ENCODE measurements at regions not wholly inside any gene's neighbourhood (a gene's known extent, or its start where the extent isn't known, plus 50 kb on each side); places are given as distances from the start of the nearest gene placed in this dataset.
"Not testable (repeated sequence)": the region's sequence is repeated elsewhere in the genome, so short reads cannot be mapped to it uniquely, and the experiment has no call there.

DNA sequence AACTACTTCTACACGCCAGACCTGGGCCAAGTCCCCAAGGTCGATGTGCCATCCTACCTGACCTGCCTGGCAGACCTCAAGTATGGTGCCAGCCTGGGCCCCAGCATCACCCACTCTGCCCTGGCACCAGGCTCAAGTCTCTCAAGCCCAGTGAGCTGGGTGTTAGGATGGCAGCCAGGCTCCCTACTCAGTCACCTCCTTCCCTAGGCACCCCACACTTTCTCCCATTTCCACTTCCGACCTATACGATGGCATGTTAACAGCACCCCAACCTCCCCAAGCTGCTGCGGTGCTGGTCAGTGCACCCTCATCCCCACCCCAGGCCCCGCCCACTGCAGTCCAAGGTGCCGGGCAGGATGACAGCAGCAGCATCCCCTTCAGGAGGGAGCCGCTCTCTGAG is 191.4 kb downstream of the KLRB1 start:
- not testable (repeated sequence) for TF ChIP-seq CTCF (IDR thresholded peaks at IDR 0.05; ENCODE audit: poor library complexity); EZH2 (IDR thresholded peaks at IDR 0.05; ENCODE audit: borderline replicate concordance); EZH2phosphoT487 (IDR thresholded peaks at IDR 0.05; ENCODE audit: low read depth, severe bottlenecking, unreplicated experiment)
